ENCODE measurements at regions not wholly inside any gene's neighbourhood (a gene's known extent, or its start where the extent isn't known, plus 50 kb on each side); places are given as distances from the start of the nearest gene placed in this dataset.

DNA sequence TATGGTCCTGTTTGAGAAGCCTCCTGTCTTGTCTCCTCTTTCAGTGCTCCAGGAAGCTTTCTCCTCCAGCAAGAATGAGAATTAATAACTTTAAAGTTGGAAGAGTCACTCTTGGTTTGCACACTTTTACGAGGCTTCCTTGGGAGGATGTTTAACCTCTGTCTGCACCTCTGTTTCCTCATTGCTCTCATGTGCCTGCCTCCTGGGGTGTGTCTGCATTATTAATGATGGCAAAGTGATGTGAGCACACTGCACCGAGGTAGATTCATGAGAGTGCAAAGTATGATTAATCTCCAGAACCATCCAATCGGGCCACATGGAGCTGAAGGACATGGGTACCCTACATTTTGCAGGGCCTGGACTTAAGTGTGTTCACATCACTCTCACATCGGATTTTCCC, 73.5 kb upstream of the TENM4 start:
- TF ChIP-seq, protein P1, sequence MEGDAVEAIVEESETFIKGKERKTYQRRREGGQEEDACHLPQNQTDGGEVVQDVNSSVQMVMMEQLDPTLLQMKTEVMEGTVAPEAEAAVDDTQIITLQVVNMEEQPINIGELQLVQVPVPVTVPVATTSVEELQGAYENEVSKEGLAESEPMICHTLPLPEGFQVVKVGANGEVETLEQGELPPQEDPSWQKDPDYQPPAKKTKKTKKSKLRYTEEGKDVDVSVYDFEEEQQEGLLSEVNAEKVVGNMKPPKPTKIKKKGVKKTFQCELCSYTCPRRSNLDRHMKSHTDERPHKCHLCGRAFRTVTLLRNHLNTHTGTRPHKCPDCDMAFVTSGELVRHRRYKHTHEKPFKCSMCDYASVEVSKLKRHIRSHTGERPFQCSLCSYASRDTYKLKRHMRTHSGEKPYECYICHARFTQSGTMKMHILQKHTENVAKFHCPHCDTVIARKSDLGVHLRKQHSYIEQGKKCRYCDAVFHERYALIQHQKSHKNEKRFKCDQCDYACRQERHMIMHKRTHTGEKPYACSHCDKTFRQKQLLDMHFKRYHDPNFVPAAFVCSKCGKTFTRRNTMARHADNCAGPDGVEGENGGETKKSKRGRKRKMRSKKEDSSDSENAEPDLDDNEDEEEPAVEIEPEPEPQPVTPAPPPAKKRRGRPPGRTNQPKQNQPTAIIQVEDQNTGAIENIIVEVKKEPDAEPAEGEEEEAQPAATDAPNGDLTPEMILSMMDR (IDR thresholded peaks at IDR 0.05): no peak

DNA sequence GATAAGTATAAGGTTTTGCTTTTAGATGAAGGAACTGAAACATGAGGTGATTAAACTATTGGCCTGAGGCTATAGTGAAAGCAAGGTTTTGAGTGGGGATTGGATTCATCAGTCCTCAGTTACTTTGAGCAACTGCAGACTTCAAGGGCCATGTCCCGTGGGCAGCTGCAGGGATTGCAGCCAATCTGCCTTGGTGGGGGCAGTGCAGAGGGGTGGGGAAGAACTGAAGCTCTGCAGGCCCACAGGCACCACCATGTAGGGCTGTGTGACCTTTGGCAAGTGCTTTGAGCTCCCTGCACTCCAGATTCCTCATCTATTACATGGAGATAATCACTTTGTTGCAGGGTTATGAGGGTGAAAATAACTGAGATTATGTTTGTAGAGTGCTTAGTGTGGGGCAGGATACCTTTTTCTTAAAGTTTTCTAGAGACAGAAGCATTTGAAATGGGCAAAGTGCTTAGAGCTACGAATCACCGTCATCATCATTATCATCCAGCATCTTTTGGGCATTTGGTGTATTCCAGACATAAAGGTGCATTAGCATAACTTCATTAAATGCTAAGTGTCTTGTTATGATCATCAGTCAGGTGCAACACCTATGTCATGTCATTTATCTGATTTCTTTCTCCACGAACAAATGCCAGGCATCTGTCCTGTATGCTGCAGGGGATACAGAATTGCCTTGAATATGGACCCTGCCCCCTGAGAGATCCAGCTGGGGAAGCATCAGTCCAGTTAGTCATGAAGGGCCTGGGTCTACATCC, 72.1 kb upstream of the TENM4 start:
- TF ChIP-seq, protein P1 (IDR thresholded peaks at IDR 0.05): no peak

DNA sequence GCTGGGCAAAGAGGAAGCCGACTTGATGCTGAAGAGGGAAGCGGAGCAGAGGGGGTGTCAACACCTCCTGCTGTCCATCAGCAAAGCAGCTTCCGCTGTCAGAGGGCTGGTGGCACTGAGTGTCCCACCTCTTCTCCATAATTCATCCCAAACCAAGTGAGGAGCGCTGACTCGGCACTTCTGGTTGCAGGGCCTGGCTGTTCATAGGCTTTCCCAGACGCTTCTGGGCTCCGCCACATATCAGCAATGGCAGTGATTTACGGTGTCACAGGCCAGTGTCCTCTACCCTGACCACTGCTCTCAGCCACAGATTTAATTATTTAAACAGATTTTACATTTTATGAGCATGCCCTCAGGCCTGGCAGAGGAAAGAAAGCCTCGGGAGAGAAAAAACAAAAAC, 70.1 kb upstream of the TENM4 start:
- TF ChIP-seq, protein P1 (IDR thresholded peaks at IDR 0.05): no peak

DNA sequence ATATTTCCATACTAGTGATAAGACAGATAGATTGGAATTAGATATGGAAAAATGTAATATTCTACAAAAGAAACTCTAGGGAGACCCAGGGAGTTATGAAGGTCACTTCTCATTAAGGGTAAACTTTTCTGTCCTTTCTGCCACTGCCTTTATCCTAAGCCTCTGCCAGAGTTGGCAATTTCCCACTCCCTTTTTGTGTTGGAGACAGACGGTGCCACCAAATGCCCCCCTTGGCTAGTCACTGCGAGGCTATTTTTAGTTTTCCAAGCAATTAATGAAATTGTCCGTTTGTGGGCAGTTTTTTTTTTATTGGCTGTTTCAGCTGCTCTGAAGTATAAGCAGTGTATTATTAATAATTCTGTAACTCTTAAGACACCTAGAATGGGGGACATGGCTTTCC, 67.6 kb upstream of the TENM4 start:
- TF ChIP-seq, protein P1 (IDR thresholded peaks at IDR 0.05): no peak

DNA sequence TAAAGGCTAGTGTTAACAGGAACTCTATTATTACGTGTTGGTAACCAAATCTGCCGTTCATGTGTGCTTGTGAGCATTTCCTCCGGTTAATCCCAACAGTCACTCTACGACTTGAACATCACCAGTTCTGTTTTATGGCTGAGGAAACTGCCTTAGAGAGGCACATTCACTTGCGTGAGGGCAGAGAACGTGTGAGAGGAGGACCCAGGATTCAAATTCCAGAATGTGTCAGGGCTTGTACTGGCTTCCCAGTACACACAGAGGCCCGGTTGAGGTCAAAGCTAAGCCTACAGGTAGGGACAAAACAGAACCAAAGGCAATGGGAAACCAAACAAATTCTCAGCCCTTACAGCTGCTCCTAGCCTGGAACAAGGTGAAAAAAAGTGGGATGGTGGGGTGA, 66.9 kb upstream of the TENM4 start:
- TF ChIP-seq, protein P1 (IDR thresholded peaks at IDR 0.05): no peak

DNA sequence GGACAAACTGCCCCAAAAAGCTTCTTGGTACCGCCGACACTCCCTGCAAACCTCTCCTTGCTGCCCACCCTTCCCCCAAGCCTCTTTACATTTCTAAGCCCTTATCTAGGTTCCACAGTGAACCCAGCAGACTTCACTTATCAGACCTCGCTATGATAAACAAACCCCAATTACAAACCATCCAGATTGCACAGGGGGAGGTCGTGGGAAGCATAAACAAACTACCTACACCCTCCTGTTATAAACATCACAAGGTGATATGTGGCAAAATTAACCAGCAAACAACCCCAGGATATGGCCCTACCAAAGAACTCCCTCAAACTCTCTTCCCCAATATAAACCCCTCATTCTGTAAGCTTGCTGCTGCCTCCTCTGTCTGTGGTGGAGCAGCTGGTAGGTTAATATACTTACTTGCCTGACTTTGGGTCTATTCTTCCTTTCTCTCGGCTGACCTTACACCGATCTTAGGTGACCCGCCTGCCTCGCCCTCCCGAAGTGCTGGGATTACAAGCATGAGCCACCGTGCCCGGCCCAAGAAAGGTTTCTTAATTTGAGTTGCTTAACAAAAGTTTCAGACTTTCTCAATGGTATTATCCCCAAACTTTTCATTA, 66.0 kb upstream of the TENM4 start:
- TF ChIP-seq, protein P1 (IDR thresholded peaks at IDR 0.05): no peak

DNA sequence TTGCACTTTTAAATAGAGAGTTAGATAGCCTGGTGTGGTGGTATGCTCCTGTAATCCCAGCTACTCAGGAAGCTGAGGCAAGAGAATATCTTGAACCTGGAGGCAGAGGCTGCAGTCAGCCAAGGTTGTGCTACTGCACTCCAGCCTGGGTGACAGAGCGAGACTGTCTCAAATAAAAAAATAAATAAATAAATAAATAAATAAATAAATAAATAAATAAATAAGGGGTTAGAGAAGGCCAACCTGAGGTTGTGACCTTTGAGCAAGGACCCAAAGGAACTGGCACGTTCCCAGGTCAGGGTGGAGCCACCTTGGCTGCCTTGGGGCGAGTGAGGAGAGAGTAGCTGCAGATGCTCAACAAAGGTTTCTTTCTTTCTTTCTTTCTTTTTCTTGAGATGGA, 65.3 kb upstream of the TENM4 start:
- TF ChIP-seq, protein P1 (IDR thresholded peaks at IDR 0.05): no peak
